ENCODE measurements at regions not wholly inside any gene's neighbourhood (a gene's known extent, or its start where the extent isn't known, plus 50 kb on each side); places are given as distances from the start of the nearest gene placed in this dataset.
"Not testable (repeated sequence)": the region's sequence is repeated elsewhere in the genome, so short reads cannot be mapped to it uniquely, and the experiment has no call there.

- no peak for DNase-seq
Observed at GRCh38 chr9:115411993-115412452, 294.1 kb upstream of the TNC start.

- DNase-seq = no peak
Observed at GRCh38 chr9:115412656-115413055, 294.7 kb upstream of the TNC start.

GRCh38 chr9:115413304-115413703 is 295.3 kb upstream of the TNC start:
- no peak for DNase-seq

GRCh38 chr9:115413766-115414382 is 295.9 kb upstream of the TNC start:
- DNase-seq = no peak

- no peak for DNase-seq
Observed at GRCh38 chr9:115414561-115414960, 296.6 kb upstream of the TNC start.

- no peak for DNase-seq
Observed at GRCh38 chr9:115415450-115415849, 297.5 kb upstream of the TNC start.

GRCh38 chr9:115416299-115416698 is 298.3 kb upstream of the TNC start:
- DNase-seq = no peak

- DNase-seq = not testable (repeated sequence)
Observed at GRCh38 chr9:115418181-115418580, 300.2 kb upstream of the TNC start.

GRCh38 chr9:115422932-115423440 is 305.0 kb upstream of the TNC start:
- no peak for DNase-seq

- DNase-seq = no peak
Observed at GRCh38 chr9:115423646-115424045, 305.7 kb upstream of the TNC start.

GRCh38 chr9:115425601-115426000 is 307.6 kb upstream of the TNC start:
- DNase-seq = no peak

- DNase-seq = no peak
Observed at GRCh38 chr9:115437418-115437817, 319.5 kb upstream of the TNC start.

- no peak for DNase-seq
Observed at GRCh38 chr9:115439641-115440040, 321.7 kb upstream of the TNC start.

- no peak for DNase-seq
Observed at GRCh38 chr9:115442054-115442453, 324.1 kb upstream of the TNC start.

- DNase-seq = no peak
Observed at GRCh38 chr9:115443890-115444289, 325.9 kb upstream of the TNC start.

- no peak for DNase-seq
Observed at GRCh38 chr9:115444959-115445358, 327.0 kb upstream of the TNC start.

- no peak for DNase-seq
Observed at GRCh38 chr9:115445655-115446054, 327.7 kb upstream of the TNC start.

GRCh38 chr9:115456515-115456914 is 338.6 kb upstream of the TNC start:
- DNase-seq = no peak

- DNase-seq = no peak
Observed at GRCh38 chr9:115461280-115461679, 343.3 kb upstream of the TNC start.

GRCh38 chr9:115462623-115463022 is 344.7 kb upstream of the TNC start:
- DNase-seq = no peak

- DNase-seq = no peak
Observed at GRCh38 chr9:115466756-115467155, 348.8 kb upstream of the TNC start.

GRCh38 chr9:115469841-115470240 is 351.9 kb upstream of the TNC start:
- DNase-seq = no peak

GRCh38 chr9:115473032-115473431 is 355.1 kb upstream of the TNC start:
- DNase-seq = not testable (repeated sequence)

- no peak for DNase-seq
Observed at GRCh38 chr9:115481769-115482168, 363.8 kb upstream of the TNC start.

GRCh38 chr9:115482747-115483146 is 364.8 kb upstream of the TNC start:
- no peak for DNase-seq
